HG03457 (cell line): ENCODE measurements at regions not wholly inside any gene's neighbourhood (a gene's known extent, or its start where the extent isn't known, plus 50 kb on each side); places are given as distances from the start of the nearest gene placed in this dataset.

ENCODE experiments used
- ATAC-seq: cut with Tn5 transposase; IDR thresholded peaks from one replicate; pipeline ENCODE4 v1.9.1; 2021; ENCODE audit warnings: moderate number of reproducible peaks; ENCODE audit not compliant: unreplicated experiment

DNA sequence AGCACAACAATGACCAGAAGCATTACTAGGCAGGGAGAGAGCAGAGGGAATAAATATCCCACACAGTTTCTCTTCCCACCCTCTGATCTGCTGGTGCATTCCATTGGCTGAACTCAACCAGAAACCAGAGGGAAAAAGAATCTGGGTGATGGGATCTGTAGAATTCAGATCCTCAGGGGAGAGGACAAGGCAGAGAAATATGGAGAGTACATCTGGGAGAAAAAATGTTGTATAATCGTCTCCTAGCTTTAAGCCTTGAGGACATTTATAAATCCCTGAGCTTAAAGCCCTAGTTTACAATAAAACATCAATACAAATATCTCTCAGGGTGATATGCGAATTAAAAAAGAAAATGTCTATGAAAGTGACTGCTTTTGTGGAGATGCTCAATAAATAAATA, 368.1 kb upstream of the MAD2L1 start:
- ATAC-seq = no peak

- no peak for ATAC-seq
Measured at GRCh38 chr4:120432301-120432860, 365.7 kb upstream of the MAD2L1 start.

DNA sequence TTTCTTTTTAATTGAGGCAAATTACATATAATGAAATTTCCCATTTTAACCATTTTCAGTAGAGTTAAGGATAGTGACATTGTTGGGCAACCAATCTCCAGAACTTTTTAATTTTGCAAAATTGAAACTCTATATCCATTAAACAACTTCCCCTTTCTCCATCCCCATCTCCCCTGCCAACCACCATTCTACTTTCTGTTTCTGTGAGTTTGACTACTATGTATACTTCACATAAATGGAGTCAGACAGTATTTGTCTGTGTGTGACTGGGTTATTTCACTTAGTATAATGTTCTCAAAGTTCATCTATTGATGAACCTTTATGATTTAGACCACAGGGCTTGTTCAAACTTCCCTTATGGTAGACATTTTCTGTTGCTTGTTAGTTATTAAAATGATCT, 364.5 kb upstream of the MAD2L1 start:
- no peak for ATAC-seq

GRCh38 chr4:120418146-120418545, 351.5 kb upstream of the MAD2L1 start:
- ATAC-seq = no peak

DNA sequence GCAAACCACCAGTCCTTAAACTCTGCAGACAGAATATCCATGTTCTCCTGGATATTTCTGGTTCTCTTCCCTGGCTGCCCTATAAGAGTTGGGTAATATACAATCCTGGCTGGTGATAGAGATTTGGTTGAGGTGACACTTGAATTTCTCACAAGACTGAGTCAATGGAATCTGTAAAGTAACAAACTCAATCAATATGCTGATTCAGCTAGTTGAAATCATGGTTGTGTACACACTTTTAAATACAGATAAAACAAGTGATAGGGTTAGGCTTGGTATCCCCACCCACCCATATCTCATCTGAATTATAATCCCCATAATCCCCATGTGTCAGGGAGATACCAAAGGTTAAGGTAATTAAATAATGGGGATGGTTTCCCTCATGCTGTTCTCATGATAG, 349.2 kb upstream of the MAD2L1 start:
- ATAC-seq = no peak

DNA sequence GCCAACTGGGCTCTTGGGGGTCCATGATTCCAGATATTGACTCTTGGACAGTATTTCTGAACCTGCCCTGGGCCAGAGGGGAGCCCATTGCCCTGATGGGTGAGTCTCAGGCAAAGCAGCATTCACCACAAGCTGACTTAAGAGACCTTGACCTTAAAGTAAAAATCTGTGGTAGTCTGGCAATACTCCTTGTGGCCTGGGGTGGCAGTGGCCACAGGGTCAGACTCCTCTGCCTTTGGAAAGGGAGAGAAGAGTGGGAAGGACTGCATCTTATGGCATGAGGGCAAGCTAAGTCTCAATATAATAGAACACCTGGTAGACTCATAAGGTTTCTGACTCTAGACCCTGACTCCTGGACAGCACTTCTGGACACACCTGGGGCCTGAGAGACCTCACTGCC, 340.3 kb upstream of the MAD2L1 start:
- no peak for ATAC-seq

DNA sequence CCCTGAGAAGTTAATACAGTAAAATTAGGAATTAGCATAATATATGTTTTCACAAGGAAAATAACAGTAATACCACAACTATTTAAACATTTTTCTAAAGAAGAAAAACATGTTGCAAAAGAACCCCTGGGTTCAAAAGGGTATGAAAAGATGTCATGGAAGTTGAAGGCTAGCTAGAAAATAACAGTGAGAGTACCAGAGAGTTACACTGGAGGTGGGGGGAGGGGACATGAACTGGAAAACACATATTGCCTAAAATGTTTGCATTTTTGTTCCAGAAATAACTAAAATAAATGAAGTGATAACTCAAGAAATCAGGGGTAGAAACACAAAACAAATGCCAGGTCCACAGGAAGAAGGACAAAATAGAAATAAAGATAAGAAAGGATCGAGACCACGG, 336.6 kb upstream of the MAD2L1 start:
- ATAC-seq = no peak

GRCh38 chr4:120400441-120400840, 333.8 kb upstream of the MAD2L1 start:
- ATAC-seq = no peak

- ATAC-seq = no peak
Measured at GRCh38 chr4:120399826-120400225, 333.2 kb upstream of the MAD2L1 start.

DNA sequence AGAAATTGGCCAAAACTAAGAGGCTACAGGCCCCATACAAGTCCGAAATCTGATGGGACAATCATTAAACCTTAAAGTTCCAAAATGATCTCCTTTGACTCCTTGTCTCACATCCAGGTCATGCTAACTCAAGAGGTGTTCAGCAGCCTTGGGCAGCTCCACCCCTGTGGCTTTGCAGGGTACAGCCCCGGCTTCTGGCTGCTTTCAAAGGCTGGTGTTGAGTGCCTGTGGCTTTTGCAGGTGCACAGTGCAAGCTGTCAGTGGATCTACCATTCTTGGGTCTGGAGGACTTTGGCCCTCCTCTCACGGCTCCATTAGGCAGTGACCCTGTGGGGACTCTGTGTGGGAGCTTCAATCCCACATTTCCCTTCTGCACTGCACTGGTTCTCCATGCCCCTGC, 329.1 kb upstream of the MAD2L1 start:
- ATAC-seq = no peak

DNA sequence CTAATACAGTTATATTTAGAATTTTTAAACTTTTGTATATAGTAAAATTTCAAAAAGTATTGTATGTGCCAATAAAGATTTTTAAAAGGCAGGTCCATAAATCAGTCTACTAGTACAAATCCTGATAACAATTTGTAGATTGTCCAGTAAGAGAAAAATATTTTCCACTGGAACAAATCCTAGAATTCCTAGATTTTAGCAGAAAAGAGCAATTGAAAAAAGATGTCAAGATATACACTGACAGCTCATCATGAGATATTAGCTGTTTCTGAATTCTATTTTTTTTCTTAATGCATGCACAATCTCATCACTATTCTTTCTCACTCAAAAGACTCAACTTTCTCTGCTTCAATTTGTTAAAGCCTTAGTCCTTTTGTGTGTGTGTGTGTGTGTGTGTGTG, 289.2 kb upstream of the MAD2L1 start:
- ATAC-seq = no peak

DNA sequence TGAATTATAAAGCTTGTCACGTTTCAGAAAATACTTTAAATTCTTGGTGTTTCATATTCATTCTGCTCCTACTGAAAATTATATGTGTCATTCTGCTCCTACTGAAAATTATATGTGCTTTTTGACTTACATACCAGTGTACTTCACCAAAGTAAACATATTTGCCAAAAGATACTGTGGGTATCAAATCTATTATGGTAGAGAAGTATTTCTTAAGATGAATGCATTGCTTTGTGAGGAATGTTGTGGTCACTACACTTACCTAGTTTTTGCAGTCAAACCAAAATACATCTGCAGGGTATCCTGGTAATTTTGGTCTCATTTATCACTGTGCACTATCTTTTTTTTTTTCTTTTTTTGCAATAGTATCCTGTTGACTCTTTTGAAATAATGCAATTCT, 287.7 kb upstream of the MAD2L1 start:
- no peak for ATAC-seq

DNA sequence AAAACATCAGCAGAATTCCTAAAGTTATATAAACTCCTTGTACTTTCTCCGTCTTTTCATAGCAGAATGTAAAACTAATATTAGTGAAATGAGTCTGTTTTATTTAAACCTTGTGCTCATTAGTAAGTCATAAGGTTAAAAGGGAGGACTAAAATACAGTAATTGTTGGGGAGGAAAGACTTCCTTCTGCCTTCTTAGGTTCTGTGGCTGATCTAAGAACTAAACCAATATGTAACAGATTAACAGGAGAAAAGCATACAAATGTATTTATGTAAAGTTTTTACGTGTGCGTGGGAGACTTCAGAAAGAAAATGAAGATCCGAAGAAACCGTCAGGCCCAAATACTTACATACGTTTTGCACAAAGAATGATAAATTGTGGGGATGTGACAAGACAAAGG, 286.6 kb upstream of the MAD2L1 start:
- ATAC-seq = no peak

DNA sequence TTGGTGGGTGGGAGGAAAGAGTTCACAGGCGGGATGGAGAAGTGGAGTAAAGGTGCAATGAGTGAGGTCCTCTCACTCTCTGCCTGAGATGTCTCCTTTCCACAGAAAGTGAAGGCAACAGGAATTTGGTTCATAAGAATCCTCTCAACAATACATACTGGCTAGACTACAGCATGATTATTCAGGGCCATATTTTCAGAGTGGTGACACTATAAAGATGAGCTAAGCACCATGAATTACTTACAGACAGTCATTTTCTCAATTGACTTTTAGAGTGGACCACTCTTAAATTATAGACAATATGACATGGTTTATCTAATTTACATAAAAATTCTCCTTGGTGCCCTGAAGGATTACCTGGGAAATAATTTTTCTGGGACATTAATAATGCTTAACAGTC, 286.1 kb upstream of the MAD2L1 start:
- no peak for ATAC-seq

- no peak for ATAC-seq
Measured at GRCh38 chr4:120348948-120349347, 282.3 kb upstream of the MAD2L1 start.

DNA sequence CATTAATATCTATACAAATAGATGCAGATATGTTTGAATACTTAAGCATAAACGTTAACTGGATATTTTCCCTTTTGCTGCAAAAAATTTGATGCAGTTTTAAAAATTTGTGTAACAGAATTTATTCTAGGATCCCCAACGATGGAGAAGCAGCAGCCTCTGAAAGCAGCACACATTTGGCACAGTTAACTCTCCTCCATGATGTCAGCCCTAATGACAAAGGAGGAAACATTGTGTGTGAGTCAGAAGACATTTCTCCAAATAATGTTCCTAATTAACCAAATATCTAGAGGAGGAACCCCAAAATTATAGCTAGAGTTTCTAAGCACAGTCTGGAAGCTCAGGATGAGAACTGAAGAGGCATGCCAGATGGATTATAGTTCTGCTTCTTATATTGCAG, 281.9 kb upstream of the MAD2L1 start:
- ATAC-seq = no peak

DNA sequence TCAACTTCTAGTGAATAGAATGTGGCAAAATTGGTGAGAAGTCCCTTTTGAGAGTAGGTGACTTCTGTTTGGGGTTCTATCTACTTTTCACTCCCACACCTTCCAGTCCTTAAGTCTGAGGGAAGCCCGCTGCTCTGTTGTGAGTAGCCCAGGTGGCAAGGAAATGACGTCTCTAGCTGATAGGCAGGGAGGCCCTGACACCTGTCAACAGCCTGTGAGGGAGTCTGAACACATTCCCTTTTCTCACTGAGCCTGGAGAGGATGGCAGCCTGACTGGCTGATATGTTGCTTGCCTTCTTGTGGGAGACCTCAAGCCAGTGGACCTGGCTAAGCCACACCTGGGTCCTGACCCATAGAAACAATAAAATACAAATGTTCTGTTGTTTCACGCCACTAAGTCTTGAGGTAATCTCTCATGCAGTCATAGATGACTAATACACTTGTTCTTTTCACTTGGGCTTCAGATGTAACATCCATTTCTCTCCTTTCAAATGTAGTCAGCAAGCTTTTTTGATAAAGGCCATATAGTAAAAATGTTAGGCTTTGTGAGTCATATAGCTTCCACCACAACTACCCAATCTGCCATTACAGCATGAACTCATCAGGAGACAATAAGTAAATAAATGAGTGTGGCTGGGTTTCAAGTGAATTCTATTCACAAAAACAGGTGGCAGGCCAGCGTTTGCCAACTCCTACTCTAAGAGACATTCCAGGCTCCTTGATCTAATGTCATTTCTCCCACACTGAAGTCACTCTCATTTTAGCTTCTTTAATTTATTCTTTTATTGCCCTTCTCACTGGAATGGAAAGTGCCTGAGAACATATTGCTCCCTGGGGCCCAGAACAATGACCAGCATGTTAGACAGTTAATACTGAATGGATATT, 265.1 kb upstream of the MAD2L1 start:
- no peak for ATAC-seq

DNA sequence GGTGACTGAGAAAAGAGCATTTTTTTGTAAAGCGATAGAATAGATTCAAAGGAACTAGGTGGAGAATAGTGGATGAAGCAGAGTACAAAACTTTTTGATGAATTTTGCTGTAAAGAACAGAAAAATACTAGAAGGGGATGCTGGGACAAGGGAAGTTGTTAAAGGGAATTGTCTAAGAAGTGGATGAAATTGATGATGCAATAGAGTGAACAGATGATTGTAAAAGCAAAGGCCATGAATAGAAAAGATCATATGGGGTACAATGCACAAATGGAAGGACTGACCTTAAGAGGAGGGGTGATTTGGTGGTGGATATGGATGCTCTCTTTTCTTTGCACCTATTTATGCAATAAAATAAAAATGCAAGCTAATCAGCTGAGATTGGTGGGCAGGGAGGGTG, 262.7 kb upstream of the MAD2L1 start:
- ATAC-seq = no peak

DNA sequence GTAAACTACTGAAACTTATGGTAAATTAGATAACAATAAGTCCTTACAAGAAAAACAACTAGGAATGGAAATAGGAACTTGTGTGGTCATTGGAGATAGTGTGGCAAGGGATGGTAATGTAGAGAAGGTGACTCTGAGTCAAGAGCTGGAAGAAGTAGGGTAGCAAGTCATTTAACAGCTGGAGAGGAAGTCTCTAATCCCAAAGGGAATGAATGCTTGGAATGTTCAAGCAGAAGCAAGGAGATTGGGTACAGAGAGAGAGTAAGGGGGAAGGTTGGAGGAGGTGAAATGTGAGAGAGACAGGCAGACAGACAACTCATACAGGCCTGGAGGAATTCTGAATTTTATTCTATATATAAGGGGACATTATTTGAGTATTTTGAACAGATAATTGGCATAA, 260.6 kb upstream of the MAD2L1 start:
- ATAC-seq = no peak

DNA sequence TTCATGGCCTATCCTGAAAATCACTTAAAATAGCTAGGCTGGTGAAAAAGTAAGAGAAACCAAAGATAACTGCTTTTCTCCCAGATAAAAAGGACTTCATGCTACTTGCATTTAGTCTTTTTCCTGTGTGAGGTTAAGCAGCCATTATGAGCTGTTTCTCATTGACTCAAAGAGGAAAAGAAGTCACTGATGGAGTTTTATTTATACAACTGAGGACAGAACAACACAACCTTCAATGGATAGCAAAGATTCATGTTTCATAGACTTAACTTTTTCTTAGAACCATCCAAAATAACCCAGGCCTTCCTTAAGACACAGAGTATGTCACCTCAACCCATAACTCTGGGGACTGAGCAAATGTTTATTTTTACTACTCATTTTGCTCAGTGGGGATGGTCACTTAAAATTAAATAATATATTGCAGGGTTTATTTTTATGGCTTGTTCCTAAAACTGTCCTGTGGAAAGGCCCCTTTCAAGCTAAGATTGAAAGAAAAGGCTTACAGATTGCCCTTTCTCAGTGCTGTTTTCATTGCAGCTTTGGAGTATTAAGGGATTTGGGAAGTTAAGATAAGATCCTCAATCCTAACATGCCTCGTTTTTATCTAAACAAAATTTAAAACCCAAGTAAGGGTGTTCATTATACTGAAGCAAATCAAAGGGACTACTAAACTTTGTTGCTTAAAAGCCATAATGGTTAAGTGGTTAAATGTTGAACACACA, 252.6 kb upstream of the MAD2L1 start:
- ATAC-seq = no peak

DNA sequence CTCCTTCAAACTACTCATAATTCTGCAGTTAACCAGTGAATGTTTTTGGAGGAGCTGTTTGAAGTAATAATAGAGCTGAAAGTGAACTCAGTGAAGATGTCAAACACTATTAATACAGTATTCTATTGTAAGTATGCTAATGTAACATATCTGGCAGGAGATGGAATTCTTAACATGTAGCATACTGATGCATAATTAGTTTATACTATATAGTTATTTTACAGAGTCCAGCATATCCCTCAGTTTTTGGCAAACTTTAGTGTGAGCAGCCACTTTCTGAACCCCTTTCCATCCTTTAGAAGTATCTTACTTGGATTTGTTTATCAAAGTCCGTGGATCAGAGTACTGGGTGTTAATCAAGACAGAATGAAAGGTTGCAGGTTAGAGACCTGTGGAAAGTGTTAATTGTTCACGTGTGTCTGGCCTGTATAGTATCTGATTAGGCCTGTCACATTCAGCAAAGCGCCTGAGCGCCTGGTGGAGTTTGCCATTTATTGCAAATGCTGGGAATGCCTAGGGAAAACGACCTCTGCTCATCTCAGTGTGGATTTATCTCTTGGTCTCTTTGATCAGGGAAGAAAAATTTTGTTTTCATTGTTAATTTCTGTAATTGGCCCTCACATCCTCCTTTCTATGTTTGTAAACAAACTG, 251.7 kb upstream of the MAD2L1 start:
- no peak for ATAC-seq

- ATAC-seq = no peak
Measured at GRCh38 chr4:120317713-120318112, 251.1 kb upstream of the MAD2L1 start.
